ENCODE measurements at regions not wholly inside any gene's neighbourhood (a gene's known extent, or its start where the extent isn't known, plus 50 kb on each side); places are given as distances from the start of the nearest gene placed in this dataset.

GRCh38 chr10:57017356-57018037 is 656.4 kb upstream of the ZWINT start:
- peaks cover 10% of the 10 kb centered on the region for H3K9me3 Mint-ChIP-seq
- no peak overlapping the region for H3K4me3 Mint-ChIP-seq

DNA sequence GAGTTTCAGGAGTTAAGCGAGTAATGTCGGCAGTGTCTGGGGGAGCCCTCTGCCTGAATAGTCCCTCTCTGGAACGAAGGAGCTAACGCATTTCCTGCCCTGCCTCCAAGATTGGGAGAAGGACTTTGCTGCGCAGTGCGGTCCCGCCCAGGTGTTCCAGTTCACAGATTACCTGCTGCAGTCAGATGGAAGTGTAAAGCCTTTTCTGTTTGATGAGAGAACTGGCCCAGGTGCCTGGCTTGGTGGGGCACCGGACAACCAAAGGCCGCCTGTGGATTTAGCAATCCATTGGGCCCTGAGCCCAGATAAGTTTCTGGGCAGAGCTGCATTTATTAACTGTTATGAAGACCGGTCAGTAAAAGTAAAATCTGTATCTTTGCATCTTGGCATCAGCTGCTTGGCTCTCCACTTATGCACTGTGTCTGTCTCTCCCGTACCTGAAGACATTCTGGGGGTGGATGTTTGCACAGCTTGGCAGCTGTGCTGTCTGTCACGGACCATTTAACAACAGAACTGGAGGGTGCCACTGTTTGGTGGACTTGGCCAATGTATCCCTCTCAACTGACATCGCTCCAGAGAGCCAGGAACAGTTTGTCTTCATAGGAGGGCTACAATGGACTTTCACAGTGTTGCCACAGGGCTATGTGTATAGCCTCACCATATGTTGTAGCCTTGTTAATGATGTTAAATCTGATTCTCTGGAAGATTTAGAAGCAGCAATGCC is 654.7 kb upstream of the ZWINT start:
- H3K36me3 Mint-ChIP-seq (ENCODE audit: low read depth), result no peaks in the 10 kb centered on the region
- no peaks in the 10 kb centered on the region for H3K4me1 Mint-ChIP-seq
- H3K27ac Mint-ChIP-seq, result no peak overlapping the region

More at GRCh38 chr10:57017356-57018037, 656.4 kb upstream of the ZWINT start:
- no peak overlapping the region for H3K27ac Mint-ChIP-seq
- DNase-seq, result no peak
- H3K4me1 Mint-ChIP-seq, result no peaks in the 10 kb centered on the region
- H3K27me3 Mint-ChIP-seq, result no peaks in the 10 kb centered on the region
- ChIA-PET POLR2A (no interaction called here), CTCF (no interaction called here)
- no peaks in the 10 kb centered on the region for H3K36me3 Mint-ChIP-seq (ENCODE audit: low read depth)

DNA sequence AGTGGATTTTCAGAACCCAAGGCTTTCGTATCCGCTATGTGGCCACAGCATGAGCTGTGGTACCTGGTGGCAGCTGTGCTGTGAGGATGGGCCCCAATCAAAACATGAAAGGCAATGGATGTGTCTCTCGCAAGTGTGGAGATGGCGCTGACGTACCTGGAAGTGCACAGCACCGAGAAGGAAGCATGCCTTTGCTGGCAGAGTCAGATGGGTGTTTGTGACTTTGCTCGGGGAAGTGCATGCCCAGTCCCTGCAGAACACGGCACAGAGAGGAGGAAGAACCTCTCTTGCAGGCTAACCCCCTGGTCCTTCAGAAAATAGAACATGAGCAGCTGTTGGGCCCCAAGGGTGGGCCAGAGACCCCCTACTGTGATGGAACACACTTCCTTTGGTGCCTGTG is 654.1 kb upstream of the ZWINT start:
- CTCF ChIA-PET, result no interaction called here
- peaks cover 10% of the 10 kb centered on the region for H3K9me3 Mint-ChIP-seq
- no peaks in the 10 kb centered on the region for H3K27me3 Mint-ChIP-seq
- POLR2A ChIA-PET, result no interaction called here
- no peak overlapping the region for H3K4me3 Mint-ChIP-seq
- H3K4me1 Mint-ChIP-seq, result no peaks in the 10 kb centered on the region
- DNase-seq, result no peak
- no peaks in the 10 kb centered on the region for H3K36me3 Mint-ChIP-seq (ENCODE audit: low read depth)
- H3K27ac Mint-ChIP-seq, result no peak overlapping the region

More for the DNA sequence above, 654.7 kb upstream of the ZWINT start:
- CTCF ChIA-PET, result no interaction called here
- H3K27me3 Mint-ChIP-seq, result no peaks in the 10 kb centered on the region
- POLR2A ChIA-PET, result no interaction called here
- peaks cover 10% of the 10 kb centered on the region for H3K9me3 Mint-ChIP-seq
- DNase-seq, result no peak
- no peak overlapping the region for H3K4me3 Mint-ChIP-seq

DNA sequence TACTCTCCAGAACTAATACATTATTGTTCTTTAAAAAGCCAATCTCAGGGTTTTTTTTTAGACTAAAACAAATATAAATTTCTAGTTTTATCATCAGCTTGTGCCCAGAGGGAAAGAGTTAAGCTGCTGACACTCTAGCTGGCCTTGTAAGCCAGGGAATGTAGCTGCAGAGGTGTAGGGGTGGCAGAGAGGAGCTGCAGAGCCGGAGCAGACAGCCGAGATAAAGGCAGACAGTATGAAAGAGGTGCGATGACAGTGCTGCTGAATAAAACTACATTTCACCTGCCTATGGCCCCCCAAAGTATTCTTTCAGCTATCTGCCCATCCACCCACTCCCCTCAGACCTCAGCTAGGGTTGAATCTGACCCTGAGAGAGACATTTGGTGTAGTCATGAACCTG is 653.7 kb upstream of the ZWINT start:
- Mint-ChIP-seq H3K9me3 (peaks cover 8% of the 10 kb centered on the region), H3K27me3 (no peaks in the 10 kb centered on the region), H3K27ac (no peak overlapping the region), H3K4me1 (no peaks in the 10 kb centered on the region), H3K36me3 (ENCODE audit: low read depth) (no peaks in the 10 kb centered on the region), H3K4me3 (no peak overlapping the region)
- ChIA-PET POLR2A (no interaction called here), CTCF (no interaction called here)
- no peak for DNase-seq

GRCh38 chr10:57008189-57008588 is 647.1 kb upstream of the ZWINT start:
- POLR2A ChIA-PET, result no interaction called here
- Mint-ChIP-seq H3K27me3 (no peaks in the 10 kb centered on the region), H3K4me3 (no peak overlapping the region), H3K27ac (no peak overlapping the region), H3K4me1 (no peaks in the 10 kb centered on the region), H3K36me3 (ENCODE audit: low read depth) (no peaks in the 10 kb centered on the region), H3K9me3 (no peaks in the 10 kb centered on the region)
- CTCF ChIA-PET, result no interaction called here
- no peak for DNase-seq

- Mint-ChIP-seq H3K9me3 (peaks cover 6% of the 10 kb centered on the region), H3K27me3 (no peaks in the 10 kb centered on the region), H3K27ac (no peak overlapping the region), H3K4me1 (no peaks in the 10 kb centered on the region), H3K4me3 (no peak overlapping the region), H3K36me3 (ENCODE audit: low read depth) (no peaks in the 10 kb centered on the region)
- ChIA-PET CTCF (no interaction called here), POLR2A (no interaction called here)
- DNase-seq, result no peak
Observed at GRCh38 chr10:56991591-56992069, 630.6 kb upstream of the ZWINT start.

DNA sequence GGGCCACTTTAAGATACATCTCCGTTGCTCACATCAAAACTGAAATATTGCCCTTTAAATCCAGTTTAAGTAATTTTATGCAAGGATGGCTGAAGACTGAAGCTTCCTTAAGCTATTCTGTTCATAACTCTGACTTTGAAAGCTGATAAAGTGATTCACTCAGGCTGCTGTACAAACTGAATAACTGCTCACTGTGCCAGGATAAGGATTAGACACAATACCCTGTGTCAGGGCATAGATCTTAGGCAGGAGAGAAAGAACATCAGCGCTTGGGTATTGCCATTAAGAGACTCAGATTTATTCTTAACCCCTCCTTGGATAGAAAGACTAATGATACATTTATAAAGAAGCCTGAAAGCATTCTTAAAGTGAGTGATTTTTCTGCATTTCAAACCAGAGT is 614.5 kb upstream of the ZWINT start:
- DNase-seq, result no peak
- H3K27ac Mint-ChIP-seq, result no peak overlapping the region
- H3K36me3 Mint-ChIP-seq (ENCODE audit: low read depth), result no peaks in the 10 kb centered on the region
- H3K27me3 Mint-ChIP-seq, result no peaks in the 10 kb centered on the region
- no peak overlapping the region for H3K4me3 Mint-ChIP-seq
- ChIA-PET CTCF (no interaction called here), POLR2A (no interaction called here)
- peaks cover 2% of the 10 kb centered on the region for H3K9me3 Mint-ChIP-seq
- no peaks in the 10 kb centered on the region for H3K4me1 Mint-ChIP-seq

DNA sequence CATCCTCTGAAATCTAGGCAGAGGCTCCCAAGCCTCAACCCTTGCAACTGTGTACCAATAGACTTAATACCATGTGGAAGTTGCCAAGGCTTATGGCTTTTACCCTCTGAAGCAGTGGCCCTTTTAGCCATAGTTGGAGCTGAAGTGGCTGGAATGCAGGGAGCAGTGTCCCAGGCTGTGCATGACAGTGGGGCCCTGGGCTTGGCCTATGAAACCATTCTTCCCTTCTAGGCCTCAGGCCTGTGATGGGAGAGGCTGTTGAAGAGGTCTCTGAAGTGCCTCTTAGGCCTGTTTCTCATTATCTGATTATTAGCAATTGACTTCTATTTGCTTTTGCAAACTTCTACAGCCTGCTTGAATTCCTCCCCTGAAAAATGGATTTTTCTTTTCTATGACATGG is 612.7 kb upstream of the ZWINT start:
- Mint-ChIP-seq H3K9me3 (peaks cover 2% of the 10 kb centered on the region), H3K4me1 (no peaks in the 10 kb centered on the region), H3K27ac (no peak overlapping the region), H3K4me3 (no peak overlapping the region), H3K36me3 (ENCODE audit: low read depth) (no peaks in the 10 kb centered on the region), H3K27me3 (no peaks in the 10 kb centered on the region)
- ChIA-PET POLR2A (no interaction called here), CTCF (no interaction called here)
- no peak for DNase-seq

DNA sequence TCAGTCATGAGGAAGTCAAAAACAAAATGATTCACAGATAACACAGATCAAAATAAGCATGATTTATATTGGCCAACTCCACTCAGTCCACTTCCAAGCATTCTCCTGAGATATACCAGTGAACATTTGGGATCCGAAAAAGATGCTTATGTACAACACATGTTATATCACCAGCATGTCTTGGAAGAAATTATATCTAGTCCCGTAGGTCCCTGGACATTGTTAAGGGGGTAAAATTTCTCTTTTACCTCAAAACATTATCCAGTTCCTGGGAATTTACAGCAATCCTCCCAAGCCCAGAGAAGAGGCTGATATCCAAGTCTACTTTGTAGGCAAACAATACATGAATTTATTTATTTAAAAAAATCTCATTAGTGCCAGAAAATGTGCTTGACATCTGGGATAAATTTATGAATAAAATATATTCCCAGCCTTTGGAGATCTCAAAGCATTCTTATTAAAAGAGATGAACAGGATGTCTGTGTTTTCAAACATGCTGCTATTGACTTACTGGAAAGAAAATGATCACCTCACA is 582.2 kb upstream of the ZWINT start:
- Mint-ChIP-seq H3K9me3 (peaks cover 8% of the 10 kb centered on the region), H3K4me3 (no peak overlapping the region), H3K27me3 (no peaks in the 10 kb centered on the region), H3K36me3 (ENCODE audit: low read depth) (no peaks in the 10 kb centered on the region), H3K4me1 (no peaks in the 10 kb centered on the region), H3K27ac (no peak overlapping the region)
- ChIA-PET CTCF (no interaction called here), POLR2A (no interaction called here)
- DNase-seq, result no peak

DNA sequence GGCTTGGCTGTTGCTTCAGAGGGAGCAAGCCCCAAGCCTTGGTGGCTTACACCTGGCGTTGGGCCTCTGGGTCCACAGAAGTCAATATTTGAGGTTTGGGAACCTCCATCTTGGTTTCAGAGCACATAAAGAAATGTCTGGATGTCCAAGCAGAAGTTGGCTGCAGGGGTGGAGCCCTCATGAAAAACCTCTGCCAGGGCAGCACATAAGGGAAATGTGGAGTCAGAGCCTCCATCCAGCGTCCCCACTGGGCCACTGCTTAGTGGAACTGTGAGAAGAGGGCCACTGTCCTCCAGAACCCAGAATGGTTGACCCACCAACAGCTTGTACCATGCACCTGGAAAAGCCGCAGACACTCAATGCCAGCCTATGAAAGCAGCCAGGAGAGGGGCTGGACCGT is 573.5 kb upstream of the ZWINT start:
- Mint-ChIP-seq H3K4me3 (no peak overlapping the region), H3K27me3 (no peaks in the 10 kb centered on the region), H3K9me3 (peaks cover 15% of the 10 kb centered on the region), H3K36me3 (ENCODE audit: low read depth) (no peaks in the 10 kb centered on the region), H3K4me1 (no peaks in the 10 kb centered on the region), H3K27ac (no peak overlapping the region)
- ChIA-PET CTCF (no interaction called here), POLR2A (no interaction called here)
- no peak for DNase-seq

GRCh38 chr10:56928714-56929113 is 567.7 kb upstream of the ZWINT start:
- H3K4me3 Mint-ChIP-seq, result no peak overlapping the region
- no peaks in the 10 kb centered on the region for H3K4me1 Mint-ChIP-seq
- no peaks in the 10 kb centered on the region for H3K36me3 Mint-ChIP-seq (ENCODE audit: low read depth)
- H3K9me3 Mint-ChIP-seq, result peaks cover 21% of the 10 kb centered on the region
- POLR2A ChIA-PET, result no interaction called here
- DNase-seq, result no peak
- CTCF ChIA-PET, result no interaction called here
- H3K27ac Mint-ChIP-seq, result no peak overlapping the region
- no peaks in the 10 kb centered on the region for H3K27me3 Mint-ChIP-seq

DNA sequence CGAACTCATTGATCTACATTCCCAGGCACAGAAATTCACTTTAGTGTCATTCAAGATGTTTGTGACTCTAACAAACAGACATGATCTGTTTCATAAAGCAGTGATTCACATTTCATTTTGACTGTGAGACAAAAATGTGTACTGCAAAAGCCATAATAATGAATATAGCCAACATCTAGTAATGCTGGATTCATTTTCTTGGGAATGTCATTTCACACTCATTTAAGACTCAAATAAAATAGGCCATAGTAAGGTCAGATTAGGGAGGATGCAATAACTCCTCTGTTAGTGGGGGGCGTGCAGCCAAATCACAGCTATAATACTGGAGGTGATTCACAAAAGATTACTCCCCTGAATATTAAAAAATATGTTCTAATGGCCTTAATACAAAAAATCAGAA is 566.6 kb upstream of the ZWINT start:
- H3K4me1 Mint-ChIP-seq, result no peaks in the 10 kb centered on the region
- peaks cover 21% of the 10 kb centered on the region for H3K9me3 Mint-ChIP-seq
- ChIA-PET CTCF (no interaction called here), POLR2A (no interaction called here)
- H3K4me3 Mint-ChIP-seq, result no peak overlapping the region
- H3K27ac Mint-ChIP-seq, result no peak overlapping the region
- H3K27me3 Mint-ChIP-seq, result no peaks in the 10 kb centered on the region
- no peaks in the 10 kb centered on the region for H3K36me3 Mint-ChIP-seq (ENCODE audit: low read depth)
- no peak for DNase-seq

DNA sequence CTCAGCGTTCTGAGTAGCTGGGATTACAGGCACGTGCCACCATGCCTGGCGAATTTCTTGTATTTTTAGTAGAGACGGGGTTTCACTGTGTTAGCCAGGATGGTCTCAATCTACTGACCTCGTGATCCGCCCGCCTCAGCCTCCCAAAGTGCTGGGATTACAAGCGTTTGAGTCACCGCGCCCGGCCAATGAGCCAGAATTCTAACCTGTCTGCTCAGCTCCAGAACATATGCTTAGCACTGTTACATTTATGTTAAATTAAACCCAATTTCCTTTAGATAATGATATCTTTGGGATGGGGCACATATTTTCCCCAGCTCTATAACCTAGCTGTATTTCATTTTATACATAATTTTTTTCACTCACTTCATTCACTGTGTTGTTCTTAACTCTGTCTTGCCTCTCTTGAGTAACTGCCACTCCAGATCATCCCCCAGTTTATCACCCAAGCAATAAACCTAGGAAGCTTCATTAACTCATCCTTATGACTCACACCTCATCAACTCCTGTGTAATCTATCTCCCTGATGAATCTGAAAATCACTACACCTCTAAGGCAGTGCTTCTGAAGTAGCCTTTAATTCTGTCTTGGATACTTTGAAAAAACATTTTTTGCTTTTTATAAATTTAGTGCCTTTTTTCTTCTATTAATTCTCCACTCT is 559.7 kb upstream of the ZWINT start:
- H3K4me1 Mint-ChIP-seq, result no peaks in the 10 kb centered on the region
- H3K9me3 Mint-ChIP-seq, result peaks cover 16% of the 10 kb centered on the region
- H3K4me3 Mint-ChIP-seq, result no peak overlapping the region
- H3K36me3 Mint-ChIP-seq (ENCODE audit: low read depth), result no peaks in the 10 kb centered on the region
- CTCF ChIA-PET, result no interaction called here
- no peaks in the 10 kb centered on the region for H3K27me3 Mint-ChIP-seq
- H3K27ac Mint-ChIP-seq, result no peak overlapping the region
- DNase-seq, result no peak
- POLR2A ChIA-PET, result no interaction called here

- Mint-ChIP-seq H3K27me3 (no peaks in the 10 kb centered on the region), H3K36me3 (ENCODE audit: low read depth) (no peaks in the 10 kb centered on the region), H3K27ac (no peak overlapping the region), H3K4me1 (no peaks in the 10 kb centered on the region), H3K4me3 (no peak overlapping the region), H3K9me3 (peaks cover 9% of the 10 kb centered on the region)
- ChIA-PET CTCF (no interaction called here), POLR2A (no interaction called here)
- DNase-seq, result no peak
Observed at GRCh38 chr10:56912043-56912442, 551.0 kb upstream of the ZWINT start.
